Hepatocyte (in vitro differentiated cells): ENCODE measurements at regions not wholly inside any gene's neighbourhood (a gene's known extent, or its start where the extent isn't known, plus 50 kb on each side); places are given as distances from the start of the nearest gene placed in this dataset.

Experiments used
- DNase-seq: peaks from one replicate; pipeline ENCODE4 v3.0.0-alpha.2; 2016; ENCODE audit warnings: low spot score
- H2AFZ ChIP-seq: fragments of 200-600 bp; sonication (generic); 2 replicates; pipeline ENCODE4 v1.6.0; 2016; ENCODE audit warnings: antibody characterized with exemption, mild to moderate bottlenecking
- H3K27ac ChIP-seq: fragments of 200-600 bp; sonication (generic); 2 replicates; pipeline ENCODE4 v1.5.1; 2016; ENCODE audit warnings: mild to moderate bottlenecking
- H3K27me3 ChIP-seq: fragments of 200-600 bp; sonication (generic); 2 replicates; pipeline ENCODE4 v1.6.1; 2016
- H3K36me3 ChIP-seq: fragments of 200-600 bp; sonication (generic); replicated peaks from 2 replicates; pipeline ENCODE4 v1.5.1; 2016; ENCODE audit warnings: low read depth; ENCODE audit not compliant: insufficient read depth
- H3K4me1 ChIP-seq: fragments of 200-600 bp; sonication (generic); 2 replicates; pipeline ENCODE4 v1.5.1; 2016; ENCODE audit warnings: mild to moderate bottlenecking, moderate library complexity; ENCODE audit not compliant: insufficient read depth
- H3K4me2 ChIP-seq: fragments of 200-600 bp; sonication (generic); 2 replicates; pipeline ENCODE4 v1.6.0; 2016
- H3K4me3 ChIP-seq: fragments of 200-600 bp; sonication (generic); 2 replicates; pipeline ENCODE4 v1.5.1; 2016; ENCODE audit warnings: mild to moderate bottlenecking
- H3K79me2 ChIP-seq: fragments of 200-600 bp; sonication (generic); 2 replicates; pipeline ENCODE4 v1.6.0; 2017; ENCODE audit warnings: mild to moderate bottlenecking
- H3K9me2 ChIP-seq: fragments of 200-600 bp; sonication (generic); replicated peaks from 2 replicates; pipeline ENCODE4 v1.6.0; 2017; ENCODE audit warnings: mild to moderate bottlenecking; ENCODE audit not compliant: insufficient read depth
- H3K9me3 ChIP-seq: fragments of 200-600 bp; sonication (generic); 2 replicates; pipeline ENCODE4 v1.5.1; 2016; ENCODE audit warnings: low read depth, mild to moderate bottlenecking
- H4K20me1 ChIP-seq: fragments of 200-600 bp; sonication (generic); 2 replicates; pipeline ENCODE4 v1.6.0; 2016; ENCODE audit warnings: mild to moderate bottlenecking; ENCODE audit not compliant: insufficient read depth, poor library complexity, severe bottlenecking
- CTCF ChIP-seq: fragments of 200-600 bp; sonication (generic); IDR thresholded peaks from 2 replicates; pipeline ENCODE4 v1.5.1; 2016; ENCODE audit warnings: antibody characterized with exemption, mild to moderate bottlenecking; ENCODE audit not compliant: poor library complexity
- EZH2 ChIP-seq: fragments of 200-600 bp; sonication (generic); IDR thresholded peaks from 2 replicates; pipeline ENCODE4 v1.6.1; 2016; ENCODE audit warnings: antibody characterized with exemption, mild to moderate bottlenecking, borderline replicate concordance
- EZH2phosphoT487 ChIP-seq: fragments of 200-600 bp; sonication (generic); IDR thresholded peaks from one replicate; pipeline ENCODE4 v1.6.1; 2018; ENCODE audit warnings: antibody characterized with exemption, mild to moderate bottlenecking, low read depth, moderate library complexity; ENCODE audit not compliant: unreplicated experiment, severe bottlenecking
- WGBS: methylation state at CpG from one replicate; pipeline ENCODE4 v1.1.6; 2016; ENCODE audit warnings: low lambda C conversion rate; ENCODE audit errors: missing lambda C conversion rate; 5-methylcytosine and 5-hydroxymethylcytosine counted together

DNA sequence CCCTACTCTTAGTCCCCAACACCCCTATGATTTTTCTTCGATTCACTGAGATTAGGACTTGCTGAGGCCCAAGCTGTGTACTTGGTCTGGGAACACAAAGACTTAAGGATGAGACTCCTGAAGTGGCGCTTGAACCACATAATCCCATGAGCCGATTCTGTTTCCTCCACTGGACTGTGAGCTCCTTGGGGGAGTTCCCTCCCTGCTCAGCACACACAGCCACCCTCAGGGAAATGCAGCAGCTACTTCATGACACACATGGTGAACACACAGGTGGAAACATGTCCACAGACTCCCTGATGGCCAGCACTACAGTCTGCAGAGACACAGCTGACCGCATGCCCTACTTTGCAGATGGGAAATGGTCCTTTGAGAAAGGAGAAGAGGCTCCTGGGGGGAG lies 101.1 kb downstream of the C5orf15 start:
- Histone ChIP-seq H3K27me3 (no peaks in the 10 kb centered on the region), H3K9me2 (no peaks in the 10 kb centered on the region), H3K9me3 (no peaks in the 10 kb centered on the region), H3K36me3 (no peaks in the 10 kb centered on the region), H3K4me3 (no peak overlapping the region), H3K4me2 (no peak overlapping the region), H3K27ac (no peak overlapping the region), H3K79me2 (no peaks in the 10 kb centered on the region), H3K4me1 (no peaks in the 10 kb centered on the region), H2AFZ (no peak overlapping the region), H4K20me1 (no peaks in the 10 kb centered on the region)
- TF ChIP-seq EZH2 (no peak), EZH2phosphoT487 (no peak), CTCF (no peak)
- no peak for DNase-seq
- WGBS, result 78% methylated on average over 4 of the region's 4 CpGs

DNA sequence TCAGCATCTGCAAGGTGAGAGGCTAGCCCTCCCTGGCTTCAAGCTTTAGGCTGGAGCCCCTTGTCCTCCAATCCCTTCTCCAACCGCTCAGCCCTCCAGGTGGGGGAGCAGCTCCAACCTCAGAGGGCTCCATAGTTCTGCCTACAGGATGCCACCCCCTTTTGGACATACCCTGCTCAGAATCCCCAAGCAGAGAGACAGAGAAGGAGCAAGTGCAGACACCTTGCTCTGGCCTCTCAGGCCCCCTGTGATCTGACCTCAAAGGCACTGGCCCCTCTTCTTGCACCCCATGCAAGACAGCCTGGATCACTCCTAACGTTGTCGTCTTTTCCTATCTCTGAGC lies 101.6 kb downstream of the C5orf15 start:
- Histone ChIP-seq H2AFZ (no peak overlapping the region), H3K79me2 (no peaks in the 10 kb centered on the region), H3K4me1 (no peaks in the 10 kb centered on the region), H3K4me3 (no peak overlapping the region), H3K27ac (no peak overlapping the region), H4K20me1 (no peaks in the 10 kb centered on the region), H3K9me2 (no peaks in the 10 kb centered on the region), H3K27me3 (no peaks in the 10 kb centered on the region), H3K36me3 (no peaks in the 10 kb centered on the region), H3K9me3 (no peaks in the 10 kb centered on the region), H3K4me2 (no peak overlapping the region)
- TF ChIP-seq CTCF (no peak), EZH2 (no peak), EZH2phosphoT487 (no peak)
- no peak for DNase-seq
- WGBS, result 84% methylated on average over 3 of the region's 3 CpGs

DNA sequence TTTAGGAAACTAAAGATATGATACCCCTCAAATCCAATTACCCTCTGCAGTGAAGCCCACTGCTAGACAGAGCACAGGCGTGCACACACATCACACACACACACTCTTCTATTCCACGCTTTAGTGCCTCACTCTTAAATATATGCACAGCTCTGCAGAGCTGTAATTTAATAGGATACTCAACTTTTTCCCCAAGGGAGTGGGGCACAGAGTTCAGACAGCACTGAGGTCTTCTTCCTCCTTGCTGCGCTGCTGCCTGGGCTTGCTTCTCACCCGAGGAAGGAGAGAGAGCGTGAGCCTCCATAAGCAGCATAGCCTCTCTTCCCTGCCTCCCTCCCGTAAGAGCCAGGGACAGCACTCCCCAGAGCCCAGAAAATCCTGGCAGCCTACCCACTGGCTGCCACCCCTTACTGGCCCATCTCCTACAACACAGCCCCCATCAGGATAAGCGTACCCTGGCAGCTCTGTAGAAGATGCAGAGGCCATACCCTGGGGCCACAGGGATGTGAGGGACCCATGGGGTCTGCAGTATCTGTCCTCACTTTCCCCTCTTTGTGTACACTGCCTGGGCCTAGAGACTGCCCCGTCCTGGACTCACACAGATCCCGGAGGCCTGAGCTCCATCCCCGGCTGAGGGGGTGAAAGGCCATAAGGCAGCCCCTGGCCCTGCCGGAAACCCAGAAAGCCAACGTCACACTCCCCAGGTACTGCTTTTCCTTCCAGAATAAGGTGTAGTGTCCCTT lies 102.1 kb downstream of the C5orf15 start:
- TF ChIP-seq EZH2, result no peak
- TF ChIP-seq EZH2phosphoT487, result no peak
- TF ChIP-seq CTCF, result no peak
- Histone ChIP-seq H3K4me2 (no peak overlapping the region), H3K27me3 (no peaks in the 10 kb centered on the region), H4K20me1 (no peaks in the 10 kb centered on the region), H3K9me2 (no peaks in the 10 kb centered on the region), H3K79me2 (no peaks in the 10 kb centered on the region), H3K9me3 (no peaks in the 10 kb centered on the region), H3K4me3 (no peak overlapping the region), H3K27ac (no peak overlapping the region), H2AFZ (no peak overlapping the region), H3K36me3 (no peaks in the 10 kb centered on the region), H3K4me1 (no peaks in the 10 kb centered on the region)
- WGBS, result 88% methylated on average over 12 of the region's 12 CpGs
- no peak for DNase-seq

DNA sequence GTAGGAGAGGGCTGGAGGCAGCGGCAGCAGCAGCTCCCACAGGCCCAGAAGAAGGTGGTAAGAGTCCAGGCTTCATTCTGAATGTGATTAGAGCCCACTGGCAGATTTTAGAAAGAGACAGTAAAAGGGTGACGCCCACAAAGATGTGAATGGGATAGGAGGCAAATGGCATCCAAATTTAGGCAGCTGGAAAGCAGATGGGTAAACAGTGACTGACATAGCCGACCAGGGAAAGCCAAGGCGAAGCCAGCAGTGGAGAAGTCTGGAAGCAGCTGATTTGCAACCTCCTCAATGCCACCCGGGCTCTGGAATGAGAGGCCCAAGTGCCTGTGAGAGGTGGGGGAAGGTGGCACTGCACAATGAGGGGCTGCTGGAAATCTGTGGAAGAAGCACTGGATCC lies 103.3 kb downstream of the C5orf15 start:
- no peaks in the 10 kb centered on the region for H3K36me3 ChIP-seq
- H3K4me3 ChIP-seq, result no peak overlapping the region
- H3K79me2 ChIP-seq, result no peaks in the 10 kb centered on the region
- H3K9me2 ChIP-seq, result no peaks in the 10 kb centered on the region
- H3K4me2 ChIP-seq, result no peak overlapping the region
- DNase-seq, result no peak
- 81% methylated on average over 5 of the region's 5 CpGs for WGBS
- no peaks in the 10 kb centered on the region for H4K20me1 ChIP-seq
- no peak overlapping the region for H2AFZ ChIP-seq
- no peaks in the 10 kb centered on the region for H3K4me1 ChIP-seq
- H3K27me3 ChIP-seq, result no peaks in the 10 kb centered on the region
- TF ChIP-seq CTCF (no peak), EZH2 (no peak), EZH2phosphoT487 (no peak)
- H3K9me3 ChIP-seq, result no peaks in the 10 kb centered on the region
- no peak overlapping the region for H3K27ac ChIP-seq
